GM23338 (cell line): ENCODE measurements at regions not wholly inside any gene's neighbourhood (a gene's known extent, or its start where the extent isn't known, plus 50 kb on each side); places are given as distances from the start of the nearest gene placed in this dataset.

ENCODE experiments used
- ATAC-seq: fragments of 200-7000 bp; cut with Tn5 transposase; 3 replicates; pipeline ENCODE4 v1.9.1; 2020
- DNase-seq: peaks from one replicate; pipeline ENCODE4 v3.0.0-alpha.2; 2015; ENCODE audit warnings: low spot score
- H2AFZ ChIP-seq: fragments of 200-600 bp; sonication (generic); 2 replicates; pipeline ENCODE4 v1.8.0; 2016; ENCODE audit warnings: antibody characterized with exemption, mild to moderate bottlenecking, moderate library complexity
- H3F3A ChIP-seq: fragments of 200-600 bp; sonication (generic); replicated peaks from 2 replicates; pipeline ENCODE4 v1.8.0; 2017; ENCODE audit warnings: antibody characterized with exemption, mixed run types, low read depth
- H3K27ac ChIP-seq: fragments of 200-600 bp; sonication (generic); 2 replicates; pipeline ENCODE4 v1.6.1; 2016; ENCODE audit warnings: low read depth
- H3K27me3 ChIP-seq: fragments of 200-600 bp; sonication (generic); 2 replicates; pipeline ENCODE4 v1.8.0; 2016; ENCODE audit warnings: mild to moderate bottlenecking, mixed run types, moderate library complexity; ENCODE audit not compliant: insufficient read depth
- H3K36me3 ChIP-seq: fragments of 200-600 bp; sonication (generic); 2 replicates; pipeline ENCODE4 v1.8.0; 2016; ENCODE audit warnings: mild to moderate bottlenecking; ENCODE audit not compliant: insufficient read depth
- H3K4me1 ChIP-seq: fragments of 200-600 bp; sonication (generic); 2 replicates; pipeline ENCODE4 v1.8.0; 2016; ENCODE audit warnings: mild to moderate bottlenecking, moderate library complexity; ENCODE audit not compliant: insufficient read depth
- H3K4me2 ChIP-seq: fragments of 200-600 bp; sonication (generic); 2 replicates; pipeline ENCODE4 v1.7.1; 2017; ENCODE audit warnings: mixed run types
- H3K4me3 ChIP-seq: fragments of 200-600 bp; sonication (generic); 2 replicates; pipeline ENCODE4 v1.6.1; 2016; ENCODE audit warnings: mixed run types
- H3K79me2 ChIP-seq: fragments of 200-600 bp; sonication (generic); replicated peaks from 2 replicates; pipeline ENCODE4 v1.8.0; 2017; ENCODE audit warnings: mild to moderate bottlenecking; ENCODE audit not compliant: insufficient read depth
- H3K9me2 ChIP-seq: fragments of 200-600 bp; sonication (generic); 2 replicates; pipeline ENCODE4 v1.8.0; 2017; ENCODE audit not compliant: insufficient read depth
- H4K20me1 ChIP-seq: fragments of 200-600 bp; sonication (generic); replicated peaks from 2 replicates; pipeline ENCODE4 v1.8.0; 2017; ENCODE audit warnings: mild to moderate bottlenecking; ENCODE audit not compliant: insufficient read depth
- H3K27ac Mint-ChIP-seq: 2 replicates; pipeline ENCODE4 v1.8.0; 2020; ENCODE audit warnings: inconsistent platforms, mild to moderate bottlenecking, moderate library complexity, mixed read lengths
- H3K27me3 Mint-ChIP-seq: 3 replicates; pipeline ENCODE4 v1.8.0; 2022; ENCODE audit warnings: low read depth, mild to moderate bottlenecking, moderate library complexity, mixed read lengths, inconsistent platforms; ENCODE audit not compliant: insufficient read depth, poor library complexity
- H3K36me3 Mint-ChIP-seq: 3 replicates; pipeline ENCODE4 v1.8.0; 2021; ENCODE audit warnings: low read depth, mild to moderate bottlenecking, inconsistent platforms, moderate library complexity, mixed read lengths
- H3K4me1 Mint-ChIP-seq: 3 replicates; pipeline ENCODE4 v1.8.0; 2020; ENCODE audit warnings: mild to moderate bottlenecking, inconsistent platforms, mixed read lengths
- H3K4me3 Mint-ChIP-seq: 3 replicates; pipeline ENCODE4 v1.8.0; 2021; ENCODE audit warnings: moderate library complexity, mild to moderate bottlenecking, inconsistent platforms, mixed read lengths
- H3K9me3 Mint-ChIP-seq: 3 replicates; pipeline ENCODE4 v1.8.0; 2020; ENCODE audit warnings: moderate library complexity, mild to moderate bottlenecking, inconsistent platforms, mixed read lengths
- CREB1 ChIP-seq: fragments of 250-450 bp; sonication (Bioruptor Pico); IDR thresholded peaks from 2 replicates; pipeline ENCODE4 v1.5.0; 2020; ENCODE audit warnings: low read depth, mild to moderate bottlenecking, moderate library complexity
- ETS1 ChIP-seq: IDR thresholded peaks from 2 replicates; pipeline ENCODE4 v1.6.1; 2016; ENCODE audit warnings: antibody characterized with exemption
- EZH2 ChIP-seq: fragments of 200-600 bp; sonication (generic); IDR thresholded peaks from one replicate; pipeline ENCODE4 v1.8.0; 2017; ENCODE audit warnings: antibody characterized with exemption, mild to moderate bottlenecking, low read depth; ENCODE audit not compliant: unreplicated experiment
- EZH2phosphoT487 ChIP-seq: fragments of 200-600 bp; sonication (generic); IDR thresholded peaks from one replicate; pipeline ENCODE4 v1.8.1; 2018; ENCODE audit warnings: antibody characterized with exemption; ENCODE audit not compliant: unreplicated experiment
- JUNB ChIP-seq: IDR thresholded peaks from one replicate; pipeline ENCODE4 v1.6.1; 2016; ENCODE audit warnings: antibody characterized with exemption; ENCODE audit not compliant: unreplicated experiment
- POLR2AphosphoS5 ChIP-seq: IDR thresholded peaks from 2 replicates; pipeline ENCODE4 v1.6.1; 2016; ENCODE audit warnings: antibody characterized with exemption, low read depth
- REST ChIP-seq: IDR thresholded peaks from one replicate; pipeline ENCODE4 v1.6.1; 2018; ENCODE audit warnings: antibody characterized with exemption; ENCODE audit not compliant: unreplicated experiment
- STAT1 ChIP-seq: IDR thresholded peaks from one replicate; pipeline ENCODE4 v1.6.1; 2016; ENCODE audit warnings: antibody characterized with exemption; ENCODE audit not compliant: unreplicated experiment
- ZNF114 ChIP-seq: fragments of 250-450 bp; sonication (Bioruptor Pico); IDR thresholded peaks from 2 replicates; pipeline ENCODE4 v1.5.0; 2020; ENCODE audit warnings: mild to moderate bottlenecking, moderate library complexity
- ZNF462 ChIP-seq: fragments of 250-450 bp; sonication (Bioruptor Pico); IDR thresholded peaks from 2 replicates; pipeline ENCODE4 v1.5.0; 2020; ENCODE audit warnings: mild to moderate bottlenecking, moderate library complexity

- Histone ChIP-seq H3K4me3 (no peak overlapping the region), H3F3A (no peaks in the 10 kb centered on the region), H3K4me1 (no peaks in the 10 kb centered on the region), H4K20me1 (peaks cover 4% of the 10 kb centered on the region; the same call in 1 of the 2 replicates), H3K9me2 (no peaks in the 10 kb centered on the region), H3K36me3 (peaks cover 19% of the 10 kb centered on the region), H2AFZ (no peak overlapping the region), H3K27me3 (no peaks in the 10 kb centered on the region), H3K79me2 (peaks cover 19% of the 10 kb centered on the region), H3K27ac (no peak overlapping the region), H3K4me2 (no peak overlapping the region)
- peaks cover 18% of the 10 kb centered on the region for H3K27me3 Mint-ChIP-seq
- no peak for ATAC-seq
- H3K4me1 Mint-ChIP-seq: peaks cover 12% of the 10 kb centered on the region
- no peak for TF ChIP-seq JUNB
- no peak for TF ChIP-seq EZH2
- TF ChIP-seq ZNF114: no peak
- no peak for TF ChIP-seq STAT1
- TF ChIP-seq ZNF462 (CRISPR knock-in tag): no peak
- TF ChIP-seq ETS1: no peak
- TF ChIP-seq REST: no peak
- TF ChIP-seq EZH2phosphoT487: no peak
- no peak for TF ChIP-seq POLR2AphosphoS5
- no peak for TF ChIP-seq CREB1 (CRISPR knock-in tag)
- H3K9me3 Mint-ChIP-seq: peaks cover 26% of the 10 kb centered on the region
- no peak overlapping the region for H3K27ac Mint-ChIP-seq
- H3K36me3 Mint-ChIP-seq: peaks cover 80% of the 10 kb centered on the region
- H3K4me3 Mint-ChIP-seq: no peak overlapping the region
- DNase-seq: no peak
These were observed 91.4 kb downstream of the NCOR2 start for GRCh38 chr12:124476011-124476400.
